ENCODE measurements at regions not wholly inside any gene's neighbourhood (a gene's known extent, or its start where the extent isn't known, plus 50 kb on each side); places are given as distances from the start of the nearest gene placed in this dataset.

DNA sequence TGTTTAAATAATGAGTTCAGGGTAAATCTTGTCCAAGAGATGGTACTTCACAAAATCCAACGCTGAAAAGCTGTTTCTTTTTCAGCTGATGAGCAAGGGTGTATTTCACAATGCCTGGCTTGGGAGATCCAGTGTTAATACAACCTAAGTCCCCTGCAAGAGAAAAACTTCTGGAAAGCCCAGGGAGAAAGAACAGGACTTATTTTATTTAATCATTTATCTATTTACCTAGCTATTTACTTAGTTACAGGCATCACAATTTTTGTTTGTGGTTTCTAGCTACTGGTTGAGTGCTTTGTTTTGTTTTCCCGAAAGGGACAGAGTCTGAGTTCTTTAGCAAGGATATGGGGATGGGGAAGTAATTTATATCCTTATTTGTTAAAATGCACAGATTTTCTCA lies 598.2 kb upstream of the SYT4 start:
- ATAC-seq (no peak), DNase-seq (ENCODE audit: low spot score) (no peak)

- DNase-seq (ENCODE audit: low spot score) (no peak), ATAC-seq (no peak)
Observed at GRCh38 chr18:43876286-43876685, 599.0 kb upstream of the SYT4 start.

DNA sequence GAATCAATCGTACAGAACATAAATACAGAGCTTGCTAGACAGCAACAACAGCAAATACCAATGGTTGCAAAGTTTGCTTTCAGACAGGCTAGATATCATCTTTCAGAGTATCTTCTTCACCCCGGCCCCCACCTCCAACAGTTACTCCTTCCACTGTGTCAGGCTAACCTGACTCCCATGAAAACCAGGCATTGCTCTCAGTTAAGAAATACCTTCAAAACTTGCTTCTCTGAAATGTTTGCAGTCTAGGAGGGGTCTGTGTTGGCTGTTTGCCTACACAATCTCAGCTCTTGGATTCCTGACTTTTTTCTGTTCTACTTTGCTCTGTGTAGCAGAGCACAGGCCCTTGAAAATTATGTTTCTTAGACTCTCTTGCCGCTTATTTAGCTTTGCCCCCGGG lies 599.5 kb upstream of the SYT4 start:
- no peak for DNase-seq (ENCODE audit: low spot score)
- no peak for ATAC-seq

- no peak for DNase-seq (ENCODE audit: low spot score)
- ATAC-seq: no peak
Observed at GRCh38 chr18:43877616-43878321, 600.5 kb upstream of the SYT4 start.

DNA sequence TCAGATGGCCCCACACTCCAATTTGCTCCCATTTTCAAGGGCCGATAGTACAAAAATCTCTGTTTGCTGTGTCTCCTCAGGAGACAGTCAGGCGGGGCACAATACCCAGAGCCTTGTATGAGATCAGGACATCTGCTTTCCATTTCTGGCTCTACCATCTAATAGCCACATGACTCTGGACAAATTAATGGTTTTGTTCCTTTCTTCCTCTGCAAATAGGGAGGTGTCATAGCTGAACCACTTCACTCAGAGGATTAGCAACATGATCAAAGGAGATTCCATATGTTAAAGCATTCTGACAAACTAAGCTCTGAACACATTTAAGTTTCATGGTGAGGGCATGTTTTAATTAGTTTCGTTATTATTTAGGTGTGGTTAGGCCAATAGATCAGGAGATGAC lies 602.1 kb upstream of the SYT4 start:
- ATAC-seq (no peak), DNase-seq (ENCODE audit: low spot score) (no peak)

- ATAC-seq: no peak
- no peak for DNase-seq (ENCODE audit: low spot score)
Observed at GRCh38 chr18:43882358-43883055, 605.2 kb upstream of the SYT4 start.

- no peak for ATAC-seq
- DNase-seq (ENCODE audit: low spot score): no peak
Observed at GRCh38 chr18:43883886-43884285, 606.6 kb upstream of the SYT4 start.

DNA sequence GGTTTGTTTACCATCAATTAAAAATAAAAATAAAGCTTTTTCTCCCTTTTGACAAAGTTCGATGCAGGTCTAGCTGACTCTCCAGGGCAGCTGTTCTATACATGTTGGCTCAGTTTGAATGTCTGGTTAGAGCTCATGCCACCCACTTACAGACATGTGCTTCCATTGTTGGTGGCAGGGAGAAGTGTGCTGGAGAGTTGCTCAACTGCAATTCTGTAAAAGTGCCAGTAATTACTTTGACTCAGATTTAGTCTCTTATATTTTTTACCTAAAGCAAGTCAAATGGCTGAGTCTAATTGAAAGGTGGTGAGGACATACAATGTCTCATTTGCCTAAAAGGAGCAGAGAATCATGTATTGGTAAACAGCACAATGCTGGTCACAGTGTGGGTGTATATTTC lies 609.1 kb upstream of the SYT4 start:
- DNase-seq (ENCODE audit: low spot score) (no peak), ATAC-seq (no peak)

DNA sequence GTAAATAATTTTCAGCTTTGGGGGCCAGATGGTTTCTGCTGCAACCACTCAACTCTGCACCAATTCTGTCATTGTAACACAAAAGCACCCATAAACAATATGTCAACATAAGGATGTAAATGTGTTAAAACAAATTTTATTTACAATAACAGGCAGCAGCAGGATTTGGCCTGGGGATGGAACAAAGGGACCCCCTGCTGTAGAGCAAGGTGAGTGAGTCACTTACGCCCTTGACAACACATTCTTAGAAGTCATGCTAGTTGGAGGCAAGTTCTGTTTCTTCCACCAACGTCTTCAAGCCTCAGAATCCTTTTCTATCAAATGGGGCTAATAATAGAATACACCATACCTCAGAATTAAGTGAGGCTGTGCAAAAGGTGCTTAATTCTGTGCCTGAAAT lies 610.2 kb upstream of the SYT4 start:
- no peak for ATAC-seq
- no peak for DNase-seq (ENCODE audit: low spot score)

DNA sequence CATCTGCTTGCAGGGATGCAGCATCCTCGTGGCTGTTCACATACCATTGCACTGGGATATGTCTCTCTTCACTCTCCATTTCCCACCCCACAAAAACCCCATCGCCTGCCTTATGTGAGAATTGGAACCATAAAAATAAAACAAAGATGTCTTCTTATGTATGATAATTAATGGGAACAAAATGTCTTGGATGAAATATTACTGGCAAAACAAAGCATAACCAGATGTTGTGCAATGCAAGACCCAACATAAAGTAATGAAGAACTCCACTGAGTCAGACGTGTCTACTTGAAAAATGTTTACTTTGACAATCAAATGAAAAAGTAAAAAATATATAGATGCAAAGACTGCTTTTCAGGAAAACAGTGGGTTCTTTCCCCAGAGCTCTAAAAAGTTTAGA lies 611.3 kb upstream of the SYT4 start:
- ATAC-seq: no peak
- DNase-seq (ENCODE audit: low spot score): no peak

GRCh38 chr18:43893001-43893637 lies 615.8 kb upstream of the SYT4 start:
- ATAC-seq: no peak
- no peak for DNase-seq (ENCODE audit: low spot score)

GRCh38 chr18:43904209-43904837 lies 627.0 kb upstream of the SYT4 start:
- DNase-seq (ENCODE audit: low spot score): no peak
- ATAC-seq: no peak

DNA sequence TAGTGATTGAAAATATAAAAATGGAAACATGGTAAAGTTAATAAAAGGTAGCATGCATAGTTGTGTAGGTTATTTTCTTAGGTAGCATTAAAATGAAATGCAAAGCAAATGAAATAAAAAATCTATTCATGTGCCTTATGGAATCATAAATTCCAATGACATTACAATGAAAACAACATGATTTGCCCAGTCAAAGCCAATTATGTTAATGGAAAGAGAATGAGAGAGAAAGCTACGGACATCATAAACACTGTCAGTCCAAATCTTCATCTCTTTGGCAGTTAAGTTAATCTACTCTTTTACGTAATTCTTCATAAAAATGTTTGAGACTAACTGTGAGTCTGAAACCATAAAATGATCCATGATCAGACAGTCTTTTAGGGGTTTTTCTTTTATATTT lies 636.7 kb upstream of the SYT4 start:
- DNase-seq (ENCODE audit: low spot score) (no peak), ATAC-seq (no peak)

DNA sequence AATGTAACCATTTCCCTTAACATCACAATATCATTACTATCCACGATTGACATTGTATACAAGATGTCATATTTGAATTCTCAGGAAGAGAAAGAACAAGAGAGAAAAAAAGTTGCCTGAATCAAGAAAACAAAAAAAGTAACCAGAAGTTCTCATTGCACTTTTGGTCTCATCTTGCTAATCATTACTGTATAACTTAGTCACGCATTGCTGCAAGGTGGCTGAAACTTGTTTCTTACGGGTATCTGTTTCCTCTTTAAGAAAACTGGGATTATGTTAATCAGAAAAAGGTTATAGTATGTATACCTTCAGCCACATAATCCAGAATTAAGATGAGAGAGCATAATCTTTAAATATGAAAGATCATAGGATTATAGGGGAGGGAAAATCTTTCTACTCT lies 639.7 kb upstream of the SYT4 start:
- DNase-seq (ENCODE audit: low spot score) (no peak), ATAC-seq (no peak)

- no peak for ATAC-seq
Observed at GRCh38 chr18:43917520-43917919, 640.2 kb upstream of the SYT4 start.

GRCh38 chr18:43919551-43919950 lies 642.3 kb upstream of the SYT4 start:
- ATAC-seq: no peak
- no peak for DNase-seq (ENCODE audit: low spot score)

More at GRCh38 chr18:43917520-43917919, 640.2 kb upstream of the SYT4 start:
- DNase-seq (ENCODE audit: low spot score): no peak

DNA sequence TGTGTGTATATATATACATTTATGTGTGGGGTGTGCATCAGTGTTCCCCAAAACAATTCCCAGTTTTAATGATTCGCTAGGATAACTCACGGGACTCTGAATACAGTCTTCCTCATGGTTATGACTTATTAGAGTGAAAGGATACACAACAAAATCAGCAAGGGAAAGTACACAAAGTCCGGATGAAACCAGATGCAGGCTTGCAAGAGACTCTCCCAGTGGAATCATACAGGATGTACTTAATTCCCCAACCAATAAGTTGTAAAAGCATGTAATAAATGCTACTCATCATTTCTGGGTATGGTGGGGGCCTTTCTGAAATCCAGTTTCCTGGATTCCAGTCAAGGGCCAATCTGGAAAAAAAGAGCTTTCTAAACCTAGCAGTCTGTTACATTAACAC lies 654.1 kb upstream of the SYT4 start:
- no peak for ATAC-seq

GRCh38 chr18:43932140-43932539 lies 654.9 kb upstream of the SYT4 start:
- DNase-seq (ENCODE audit: low spot score) (no peak), ATAC-seq (no peak)

More for the DNA sequence above, 654.1 kb upstream of the SYT4 start:
- DNase-seq (ENCODE audit: low spot score): no peak

DNA sequence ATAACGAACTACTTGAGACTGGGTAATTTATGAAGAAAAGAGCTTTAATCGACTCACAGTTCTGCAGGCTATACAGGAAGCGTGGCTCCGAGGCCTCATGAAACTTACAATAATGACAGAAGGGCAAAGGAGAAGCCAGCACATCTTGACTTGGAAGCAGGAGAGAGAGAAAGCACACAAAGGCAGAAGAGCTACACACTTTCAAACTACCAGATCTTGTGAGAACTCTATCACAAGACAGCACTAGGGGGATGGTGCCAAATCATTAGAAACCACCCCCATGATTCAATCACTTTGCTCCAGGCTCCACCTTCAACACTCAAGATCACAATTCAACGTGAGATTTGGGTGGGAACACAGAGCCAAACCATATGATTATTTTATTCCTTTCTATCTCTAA lies 655.9 kb upstream of the SYT4 start:
- DNase-seq (ENCODE audit: low spot score): no peak
- no peak for ATAC-seq

GRCh38 chr18:43934322-43934721 lies 657.0 kb upstream of the SYT4 start:
- no peak for ATAC-seq
- no peak for DNase-seq (ENCODE audit: low spot score)

DNA sequence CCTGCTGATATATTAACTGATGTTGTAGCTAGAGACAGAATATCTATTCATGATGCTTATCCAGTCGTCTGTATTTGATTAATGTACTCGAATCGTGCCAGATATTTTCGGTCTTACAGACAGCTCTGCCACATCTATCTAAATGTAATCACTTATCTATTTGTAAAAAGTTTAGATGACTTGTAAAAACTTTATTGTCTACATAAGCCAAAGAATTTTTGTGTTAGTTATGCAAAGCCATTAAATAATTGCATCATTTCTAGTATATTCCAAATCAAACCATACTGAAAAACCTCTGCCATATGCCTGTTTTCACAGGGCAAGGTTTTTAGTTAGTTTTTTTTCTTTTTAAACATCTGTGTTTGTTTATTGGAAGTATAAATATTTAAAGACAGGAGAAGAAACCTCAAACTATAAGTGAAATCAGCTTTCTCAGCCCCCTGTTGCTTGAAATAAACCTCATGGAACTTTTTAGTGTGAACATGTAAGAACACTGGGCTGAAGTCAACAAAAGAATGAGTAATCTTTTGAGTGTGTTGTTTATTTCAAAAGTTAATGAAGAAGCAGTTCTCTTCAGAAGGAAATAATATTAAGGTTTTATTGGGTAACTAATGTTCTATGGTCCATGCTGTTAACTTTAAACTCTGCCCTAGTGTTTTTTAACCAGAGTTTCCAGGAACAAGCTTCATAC lies 657.6 kb upstream of the SYT4 start:
- ATAC-seq: no peak
- DNase-seq (ENCODE audit: low spot score): no peak

Data from left lobe of liver (tissue), 2 donors.